Glomerular visceral epithelial cell (primary cell): ENCODE measurements at regions not wholly inside any gene's neighbourhood (a gene's known extent, or its start where the extent isn't known, plus 50 kb on each side); places are given as distances from the start of the nearest gene placed in this dataset.
"Not testable (repeated sequence)": the region's sequence is repeated elsewhere in the genome, so short reads cannot be mapped to it uniquely, and the experiment has no call there.

Source experiments
- DNase-seq: peaks from one replicate; pipeline ENCODE4 v3.0.0-alpha.2; 2016; ENCODE audit errors: extremely low spot score

DNA sequence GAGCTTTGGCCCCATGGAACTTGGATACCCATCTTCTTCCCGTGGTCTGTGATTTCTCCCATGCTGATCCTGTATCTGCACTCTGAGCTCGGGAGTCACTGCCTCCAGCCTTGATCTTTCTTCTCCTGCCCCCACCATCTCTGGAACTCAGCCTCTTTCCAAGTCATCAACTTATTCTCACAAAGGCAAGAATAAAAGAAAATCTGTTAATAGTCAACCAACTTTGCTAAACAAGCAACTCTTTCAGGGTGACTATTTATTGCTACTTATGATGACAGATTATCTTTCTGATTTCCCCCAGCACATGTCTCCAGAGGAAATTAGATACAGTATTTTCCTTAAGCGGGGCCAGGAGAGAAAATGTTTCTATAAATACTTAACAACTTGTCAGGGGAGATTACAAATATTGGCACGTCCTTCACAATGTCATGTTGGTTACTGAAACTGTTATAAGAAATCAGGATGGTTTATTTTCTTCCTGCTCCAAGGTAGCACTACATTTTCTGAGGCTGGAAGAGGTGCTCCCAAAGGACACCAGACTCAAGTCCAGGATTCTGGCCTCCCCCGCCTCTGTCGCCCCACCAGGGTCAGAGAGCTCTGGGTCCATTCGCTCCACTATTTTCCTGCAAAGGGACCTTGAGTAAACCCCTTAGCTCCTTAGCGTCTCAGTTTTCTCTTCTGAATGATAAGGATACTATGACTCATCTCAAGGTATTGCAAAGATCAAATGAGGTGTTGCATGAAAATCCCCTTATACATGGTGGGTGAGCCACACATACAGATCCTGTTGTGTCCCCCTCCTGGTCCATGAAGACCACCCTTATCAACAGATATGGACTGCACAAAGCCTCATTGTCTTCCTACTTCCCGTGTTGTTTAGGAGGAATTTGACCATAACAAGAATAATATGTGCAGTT is 205.2 kb upstream of the WSCD1 start:
- no peak for DNase-seq

DNA sequence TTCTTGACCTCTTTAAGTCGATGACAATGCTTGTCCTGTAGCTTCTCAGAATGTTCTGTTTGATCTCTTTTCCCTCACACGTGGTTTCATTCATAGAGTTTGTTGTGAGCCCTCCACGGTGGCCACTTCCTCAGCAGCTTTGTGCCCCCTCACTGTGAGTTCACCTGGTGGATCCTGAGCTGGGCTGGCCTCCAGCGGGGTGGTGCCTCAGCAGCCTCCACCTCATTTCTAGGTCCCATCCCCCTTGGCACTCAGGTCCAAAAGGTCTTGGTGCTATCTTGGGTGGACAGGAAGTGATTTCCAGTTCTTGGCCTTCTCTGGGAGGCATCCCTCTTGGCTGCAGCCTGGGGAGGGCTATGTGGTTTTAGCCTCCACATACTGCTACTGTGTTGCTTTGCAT is 203.2 kb upstream of the WSCD1 start:
- DNase-seq = no peak

GRCh38 chr17:5869041-5869745 is 201.0 kb upstream of the WSCD1 start:
- DNase-seq = no peak

DNA sequence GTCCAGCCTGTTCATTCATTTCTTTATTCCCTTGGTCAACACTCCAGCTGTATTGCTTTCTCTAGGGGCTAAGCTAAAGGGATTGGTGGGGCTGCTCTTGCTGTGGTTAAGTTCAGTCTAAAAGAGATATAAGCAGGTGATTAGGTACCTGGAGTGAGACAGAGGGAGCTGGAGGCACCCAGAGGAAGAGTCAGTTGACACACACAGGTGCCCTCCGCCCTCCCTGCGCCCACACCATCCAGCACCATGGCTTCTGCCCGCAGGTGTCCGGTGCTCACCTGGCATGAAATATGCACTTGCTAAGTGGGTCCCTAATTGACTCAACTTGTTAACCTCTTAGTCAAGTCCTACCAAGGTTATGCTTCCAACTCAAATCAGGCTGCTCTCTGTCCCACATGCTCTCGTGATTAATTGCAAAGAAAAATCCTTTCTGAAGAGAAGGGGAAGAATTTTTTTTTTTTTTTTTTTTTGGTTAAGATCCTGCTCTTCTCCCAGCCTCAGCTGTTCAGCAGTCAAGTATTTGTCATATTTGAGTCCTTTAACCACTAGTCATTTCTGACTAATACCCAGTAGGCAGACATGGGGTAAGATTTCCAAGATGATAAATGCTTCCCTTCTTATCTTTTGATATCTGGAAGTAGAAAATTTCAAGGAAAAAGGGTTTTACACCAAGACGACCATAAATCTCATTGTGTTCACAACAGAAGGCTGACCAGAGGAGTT is 199.8 kb upstream of the WSCD1 start:
- no peak for DNase-seq

- DNase-seq = no peak
Observed at GRCh38 chr17:5871666-5872065, 198.5 kb upstream of the WSCD1 start.

GRCh38 chr17:5872831-5873230 is 197.3 kb upstream of the WSCD1 start:
- DNase-seq = no peak

- DNase-seq = no peak
Observed at GRCh38 chr17:5873781-5874180, 196.4 kb upstream of the WSCD1 start.

DNA sequence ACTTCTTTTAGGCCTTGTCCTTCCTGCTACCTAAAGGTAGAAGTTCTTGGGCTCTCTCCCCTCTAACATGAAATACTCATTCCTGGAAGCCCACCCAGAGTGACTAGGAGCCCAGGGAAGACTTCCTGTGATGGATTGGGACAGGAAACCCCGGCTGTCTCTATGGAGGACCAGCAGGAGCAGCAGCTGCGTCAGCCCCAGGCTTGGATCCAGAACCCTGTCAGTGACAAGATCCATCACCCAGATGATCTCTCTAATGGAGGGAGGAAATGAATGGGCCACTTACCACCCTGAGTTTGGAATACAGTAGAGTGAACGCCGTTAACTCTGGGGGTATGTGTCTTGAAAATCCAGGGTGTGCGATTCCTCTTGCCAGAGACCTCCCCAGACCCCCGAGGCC is 195.7 kb upstream of the WSCD1 start:
- no peak for DNase-seq

GRCh38 chr17:5877366-5877765 is 192.8 kb upstream of the WSCD1 start:
- no peak for DNase-seq

- no peak for DNase-seq
Observed at GRCh38 chr17:5877948-5878347, 192.2 kb upstream of the WSCD1 start.

DNA sequence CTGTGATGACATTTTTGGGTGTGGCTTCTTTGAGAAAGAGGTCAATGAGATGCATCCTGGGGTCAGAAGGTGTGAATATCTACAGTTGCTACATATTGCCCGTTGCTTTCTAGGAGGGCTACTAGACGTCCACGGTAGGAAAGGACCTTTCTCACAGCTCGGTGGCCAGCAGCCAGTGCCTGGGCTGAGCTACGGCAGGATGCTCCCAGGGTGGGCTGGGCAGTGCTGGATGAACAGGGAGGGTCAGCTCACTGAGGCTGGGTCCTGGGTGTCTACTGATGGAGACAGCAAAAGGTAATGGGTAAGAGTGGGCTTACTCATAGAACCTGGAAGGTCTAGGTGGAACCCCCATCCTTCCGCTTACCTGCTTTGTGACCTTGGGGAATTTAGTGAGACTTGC is 188.3 kb upstream of the WSCD1 start:
- no peak for DNase-seq

DNA sequence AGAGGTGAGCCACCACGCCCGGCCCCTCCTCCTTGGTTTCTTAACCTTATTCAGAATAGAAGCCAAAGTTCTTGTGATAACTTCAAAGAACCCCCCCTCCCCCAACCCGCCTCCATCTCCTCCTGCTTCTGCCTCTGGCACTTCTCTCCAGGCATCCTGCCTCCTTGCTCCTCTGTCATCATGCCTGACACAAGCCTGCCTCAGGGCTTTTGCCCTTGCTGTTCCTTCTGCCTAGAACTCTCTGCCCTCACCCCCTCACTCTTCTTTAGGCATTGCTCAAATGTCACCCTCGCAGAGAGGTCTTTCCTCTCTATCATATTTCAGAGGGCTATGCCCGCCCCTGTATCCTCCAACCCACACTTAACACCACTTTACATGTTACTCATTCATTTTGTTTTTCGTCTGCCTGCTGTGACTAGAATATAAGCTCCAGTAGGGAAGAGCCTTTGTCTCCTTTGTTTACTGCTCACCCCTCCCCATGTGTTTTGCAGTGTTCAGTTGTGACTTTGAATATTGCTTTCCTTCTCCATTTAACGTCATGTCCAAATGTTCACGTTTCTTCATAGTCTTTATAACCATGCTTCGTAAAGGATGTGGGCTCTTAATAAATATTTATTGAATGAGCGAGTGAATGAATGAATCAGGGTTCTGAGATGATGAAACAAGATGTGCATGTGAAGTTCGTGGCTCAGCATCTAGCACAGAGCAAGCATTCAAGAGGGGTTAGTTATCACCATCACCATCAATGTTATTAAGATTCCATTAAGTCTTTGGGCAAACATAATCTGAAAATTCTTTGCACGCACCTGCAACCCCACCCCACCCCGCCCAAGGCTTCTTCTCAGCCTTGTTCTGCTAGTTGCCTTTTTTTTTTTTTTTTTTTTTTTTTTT is 186.2 kb upstream of the WSCD1 start:
- DNase-seq = no peak

GRCh38 chr17:5885336-5885735 is 184.8 kb upstream of the WSCD1 start:
- no peak for DNase-seq

DNA sequence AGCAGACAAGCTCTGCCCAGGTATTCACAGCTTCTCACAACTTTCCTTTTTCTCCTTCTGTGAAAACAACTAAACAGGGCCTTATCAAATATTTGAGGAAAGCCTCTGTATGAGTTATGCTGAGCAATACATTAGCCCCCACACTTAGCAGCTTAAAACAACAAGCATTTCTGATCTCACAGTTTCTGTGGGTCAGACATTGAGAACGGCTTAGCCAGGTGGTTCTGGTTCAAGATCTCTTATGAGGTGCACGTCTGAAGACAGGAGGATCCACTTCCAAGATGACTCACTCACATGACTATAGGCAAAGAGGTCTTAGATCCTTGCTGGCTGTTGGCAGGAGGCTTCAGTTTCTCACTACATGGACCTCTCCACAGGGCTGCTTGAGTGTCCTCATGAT is 181.4 kb upstream of the WSCD1 start:
- peak; percentile 3 for DNase-seq

- DNase-seq = no peak
Observed at GRCh38 chr17:5892921-5893675, 177.1 kb upstream of the WSCD1 start.

GRCh38 chr17:5893741-5894140 is 176.4 kb upstream of the WSCD1 start:
- DNase-seq = no peak

DNA sequence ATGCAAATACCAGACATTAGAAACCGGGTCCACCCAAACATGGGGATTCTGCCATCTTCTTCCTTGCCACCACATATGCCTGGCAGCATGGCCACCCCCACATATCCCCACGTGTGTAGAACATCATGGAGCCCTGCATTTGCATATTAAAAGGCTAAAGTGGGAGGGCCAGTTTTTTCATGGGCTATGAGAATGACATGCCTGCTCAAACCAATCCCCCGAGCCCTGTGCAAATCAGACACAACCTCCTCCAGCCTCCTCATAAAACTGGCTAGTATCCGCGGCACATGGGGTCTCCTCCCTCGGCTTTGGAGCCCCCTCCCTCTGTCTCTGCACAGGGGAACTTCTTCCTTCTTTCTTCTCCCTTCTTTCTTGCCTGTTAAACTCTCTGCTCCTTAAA is 174.9 kb upstream of the WSCD1 start:
- DNase-seq = no peak

DNA sequence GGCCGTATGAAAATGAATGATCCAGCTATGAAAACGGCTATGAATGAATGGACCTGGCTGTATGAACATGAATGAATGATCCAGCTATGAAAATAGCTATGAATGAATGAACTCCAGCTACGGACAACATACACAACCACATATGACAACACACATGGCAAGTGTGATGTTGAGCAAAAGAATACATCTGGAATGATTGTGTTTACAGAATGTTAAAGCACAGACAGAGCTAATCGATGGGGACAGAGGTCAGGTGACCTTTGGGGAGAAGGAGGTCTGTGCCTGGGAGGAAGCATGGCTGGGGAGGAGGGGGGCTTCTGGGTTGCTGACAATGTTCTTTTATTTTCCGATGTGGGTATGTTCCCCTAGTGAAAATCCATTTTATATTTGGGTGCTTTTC is 174.0 kb upstream of the WSCD1 start:
- no peak for DNase-seq

- DNase-seq = no peak
Observed at GRCh38 chr17:5897275-5897911, 172.8 kb upstream of the WSCD1 start.

- DNase-seq = not testable (repeated sequence)
Observed at GRCh38 chr17:5897981-5898380, 172.2 kb upstream of the WSCD1 start.
